ENCODE measurements at regions not wholly inside any gene's neighbourhood (a gene's known extent, or its start where the extent isn't known, plus 50 kb on each side); places are given as distances from the start of the nearest gene placed in this dataset.

- TF ChIP-seq CTCF (tag by site-specific recombination; IDR thresholded peaks at IDR 0.05): no peak
- TF ChIP-seq ZNF677 (tag by site-specific recombination; IDR thresholded peaks at IDR 0.05): no peak
- TF ChIP-seq SP3 (tag by site-specific recombination; IDR thresholded peaks at IDR 0.05): no peak
- no peak for TF ChIP-seq ZNF138 (tag by site-specific recombination; IDR thresholded peaks at IDR 0.05; ENCODE audit: borderline replicate concordance)
- no peak for TF ChIP-seq ZNF561 (tag by site-specific recombination; IDR thresholded peaks at IDR 0.05; ENCODE audit: borderline replicate concordance)
Observed at GRCh38 chr4:133996431-133997121, 205.0 kb downstream of the PABPC4L start.
